ENCODE measurements at regions not wholly inside any gene's neighbourhood (a gene's known extent, or its start where the extent isn't known, plus 50 kb on each side); places are given as distances from the start of the nearest gene placed in this dataset.

DNA sequence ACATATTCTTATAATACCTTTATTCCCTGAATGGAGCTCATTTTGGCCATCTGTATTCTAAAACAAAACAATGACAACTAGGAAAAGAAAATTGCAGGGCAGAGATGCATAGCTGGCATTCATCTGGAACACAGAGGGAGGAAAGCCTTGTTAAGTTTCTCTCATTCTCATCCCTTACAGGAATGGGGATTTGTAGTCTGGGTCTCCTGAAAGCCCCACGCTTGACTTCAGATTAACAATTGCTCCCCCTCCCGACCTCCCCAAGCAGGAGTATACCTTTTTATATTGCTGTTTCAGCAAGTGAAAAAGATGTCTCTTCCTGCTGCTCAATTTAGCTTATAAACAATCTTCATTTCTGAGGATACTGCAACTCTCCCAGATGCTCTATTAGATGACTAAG is 812.1 kb downstream of the EFNA5 start:
- no peak for TF ChIP-seq ZBTB7A (IDR thresholded peaks at IDR 0.05; ENCODE audit: low read depth)
- TF ChIP-seq TAF1 (IDR thresholded peaks at IDR 0.05; ENCODE audit: low read depth): no peak
- TF ChIP-seq RAD21 (IDR thresholded peaks at IDR 0.05; ENCODE audit: low read depth): no peak
- no peak for TF ChIP-seq CREB1 (IDR thresholded peaks at IDR 0.05; ENCODE audit: low read depth)
- no peak for TF ChIP-seq EP300 (IDR thresholded peaks at IDR 0.05; ENCODE audit: borderline replicate concordance)
- no peak for TF ChIP-seq TCF12 (IDR thresholded peaks at IDR 0.05; ENCODE audit: low read depth)
- TF ChIP-seq, protein P1, sequence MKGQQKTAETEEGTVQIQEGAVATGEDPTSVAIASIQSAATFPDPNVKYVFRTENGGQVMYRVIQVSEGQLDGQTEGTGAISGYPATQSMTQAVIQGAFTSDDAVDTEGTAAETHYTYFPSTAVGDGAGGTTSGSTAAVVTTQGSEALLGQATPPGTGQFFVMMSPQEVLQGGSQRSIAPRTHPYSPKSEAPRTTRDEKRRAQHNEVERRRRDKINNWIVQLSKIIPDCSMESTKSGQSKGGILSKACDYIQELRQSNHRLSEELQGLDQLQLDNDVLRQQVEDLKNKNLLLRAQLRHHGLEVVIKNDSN (IDR thresholded peaks at IDR 0.05): no peak
- TF ChIP-seq FOXM1 (IDR thresholded peaks at IDR 0.05; ENCODE audit: borderline replicate concordance, low read depth): no peak
- TF ChIP-seq, protein P2, sequence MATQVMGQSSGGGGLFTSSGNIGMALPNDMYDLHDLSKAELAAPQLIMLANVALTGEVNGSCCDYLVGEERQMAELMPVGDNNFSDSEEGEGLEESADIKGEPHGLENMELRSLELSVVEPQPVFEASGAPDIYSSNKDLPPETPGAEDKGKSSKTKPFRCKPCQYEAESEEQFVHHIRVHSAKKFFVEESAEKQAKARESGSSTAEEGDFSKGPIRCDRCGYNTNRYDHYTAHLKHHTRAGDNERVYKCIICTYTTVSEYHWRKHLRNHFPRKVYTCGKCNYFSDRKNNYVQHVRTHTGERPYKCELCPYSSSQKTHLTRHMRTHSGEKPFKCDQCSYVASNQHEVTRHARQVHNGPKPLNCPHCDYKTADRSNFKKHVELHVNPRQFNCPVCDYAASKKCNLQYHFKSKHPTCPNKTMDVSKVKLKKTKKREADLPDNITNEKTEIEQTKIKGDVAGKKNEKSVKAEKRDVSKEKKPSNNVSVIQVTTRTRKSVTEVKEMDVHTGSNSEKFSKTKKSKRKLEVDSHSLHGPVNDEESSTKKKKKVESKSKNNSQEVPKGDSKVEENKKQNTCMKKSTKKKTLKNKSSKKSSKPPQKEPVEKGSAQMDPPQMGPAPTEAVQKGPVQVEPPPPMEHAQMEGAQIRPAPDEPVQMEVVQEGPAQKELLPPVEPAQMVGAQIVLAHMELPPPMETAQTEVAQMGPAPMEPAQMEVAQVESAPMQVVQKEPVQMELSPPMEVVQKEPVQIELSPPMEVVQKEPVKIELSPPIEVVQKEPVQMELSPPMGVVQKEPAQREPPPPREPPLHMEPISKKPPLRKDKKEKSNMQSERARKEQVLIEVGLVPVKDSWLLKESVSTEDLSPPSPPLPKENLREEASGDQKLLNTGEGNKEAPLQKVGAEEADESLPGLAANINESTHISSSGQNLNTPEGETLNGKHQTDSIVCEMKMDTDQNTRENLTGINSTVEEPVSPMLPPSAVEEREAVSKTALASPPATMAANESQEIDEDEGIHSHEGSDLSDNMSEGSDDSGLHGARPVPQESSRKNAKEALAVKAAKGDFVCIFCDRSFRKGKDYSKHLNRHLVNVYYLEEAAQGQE (IDR thresholded peaks at IDR 0.05; ENCODE audit: low read depth): no peak
- TF ChIP-seq, protein P3, sequence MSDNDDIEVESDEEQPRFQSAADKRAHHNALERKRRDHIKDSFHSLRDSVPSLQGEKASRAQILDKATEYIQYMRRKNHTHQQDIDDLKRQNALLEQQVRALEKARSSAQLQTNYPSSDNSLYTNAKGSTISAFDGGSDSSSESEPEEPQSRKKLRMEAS (IDR thresholded peaks at IDR 0.05): no peak
- no peak for TF ChIP-seq CEBPB (IDR thresholded peaks at IDR 0.05)
